HG03520 (cell line): ENCODE measurements at regions not wholly inside any gene's neighbourhood (a gene's known extent, or its start where the extent isn't known, plus 50 kb on each side); places are given as distances from the start of the nearest gene placed in this dataset.

Experiments used
- ATAC-seq: cut with Tn5 transposase; IDR thresholded peaks from one replicate; pipeline ENCODE4 v1.9.1; 2021; ENCODE audit warnings: mild to moderate bottlenecking, moderate library complexity; ENCODE audit not compliant: unreplicated experiment

DNA sequence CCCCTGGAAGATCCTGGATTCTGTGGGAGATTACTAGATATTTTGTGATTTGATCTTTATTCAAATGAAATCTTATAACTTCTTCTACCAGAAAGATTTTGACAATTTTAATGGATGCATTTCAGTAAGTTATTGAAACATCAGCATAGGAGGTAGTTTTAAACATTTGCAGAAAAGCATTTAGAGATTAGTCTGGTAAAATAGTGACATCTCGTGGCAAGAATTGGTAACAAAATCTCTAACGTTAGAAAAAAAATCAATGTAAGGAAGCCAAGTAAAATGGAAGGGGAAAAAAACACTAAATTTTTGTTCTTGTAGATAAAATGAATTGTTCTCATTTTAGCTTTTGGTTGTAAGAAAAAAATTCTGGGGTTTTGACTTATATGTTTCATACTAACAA is 73.3 kb downstream of the TASL start:
- no peak for ATAC-seq

DNA sequence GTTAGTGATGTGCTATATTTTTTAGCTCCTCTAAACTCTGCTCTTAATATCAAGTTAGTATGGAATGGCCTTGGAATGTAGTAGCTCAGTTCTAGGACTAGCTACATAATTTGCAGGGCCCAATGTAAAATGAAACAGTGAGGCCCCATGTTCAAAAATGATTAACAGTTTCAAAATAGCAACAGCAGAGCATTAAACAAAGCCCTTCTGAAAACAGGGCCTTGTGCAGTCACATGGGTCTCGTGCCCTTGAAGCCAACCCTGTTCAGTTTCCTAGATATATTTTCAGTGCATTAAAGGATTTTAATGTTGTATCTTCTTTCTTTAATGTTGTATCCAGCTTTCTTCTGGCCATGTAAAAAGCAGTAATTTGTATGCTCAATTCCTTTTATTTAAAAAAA is 82.1 kb downstream of the TASL start:
- ATAC-seq: peak; percentile 67

DNA sequence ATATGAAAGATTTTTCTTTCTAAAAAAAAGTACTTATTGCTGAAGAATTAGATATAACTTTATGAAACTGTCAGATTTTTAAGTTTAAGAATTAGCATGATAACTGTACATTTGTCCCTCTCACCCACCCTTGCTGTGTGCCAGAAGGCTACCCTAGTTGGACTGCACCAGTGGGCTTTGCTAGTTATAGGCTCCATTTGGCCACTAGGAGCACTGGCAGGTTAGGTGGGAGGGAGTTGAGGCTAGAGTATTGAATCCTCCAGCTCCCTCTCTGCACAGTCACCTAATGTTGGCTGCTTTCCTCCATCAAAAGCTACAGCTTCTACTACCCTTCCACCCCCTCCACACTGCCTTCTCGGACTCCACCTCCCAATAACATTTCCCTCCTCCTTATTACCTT is 84.2 kb downstream of the TASL start:
- no peak for ATAC-seq

DNA sequence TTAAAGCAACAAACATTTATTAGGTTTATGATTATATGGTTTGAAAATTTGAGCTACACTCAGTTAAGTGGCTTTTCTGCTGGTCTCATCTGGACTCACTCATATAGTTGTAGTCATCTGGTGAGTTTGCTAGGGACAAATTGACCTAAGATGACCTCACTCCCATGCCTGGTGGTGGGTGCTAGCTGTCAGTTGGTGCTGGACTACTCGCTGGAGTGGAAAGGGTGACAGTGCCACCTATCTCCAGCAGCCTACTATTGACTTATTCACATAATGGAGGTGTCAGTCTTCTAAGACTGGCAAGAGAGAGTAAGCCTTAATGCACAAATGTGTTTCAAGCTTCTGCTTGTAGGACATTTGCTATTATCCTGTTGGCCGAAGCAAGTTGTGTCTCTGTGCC is 88.2 kb downstream of the TASL start:
- no peak for ATAC-seq

DNA sequence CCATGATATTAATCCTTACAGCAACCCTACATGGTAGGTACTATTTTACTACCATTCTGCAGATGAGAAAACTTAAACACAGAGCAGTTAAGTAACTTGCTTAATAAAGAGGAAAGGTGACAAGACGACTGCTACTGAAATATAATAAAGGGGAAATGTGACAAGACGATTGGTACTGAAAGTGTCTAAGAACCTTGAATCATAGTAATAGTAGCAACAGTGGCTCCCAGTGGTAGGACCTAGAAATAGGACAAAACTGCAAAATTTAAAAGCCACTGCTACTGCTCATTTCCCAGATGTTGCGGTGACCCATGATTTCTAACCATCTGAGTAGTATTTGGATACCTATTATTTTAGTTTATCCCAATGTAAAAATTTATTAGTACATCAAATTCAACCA is 89.5 kb downstream of the TASL start:
- peak; percentile 90 for ATAC-seq

DNA sequence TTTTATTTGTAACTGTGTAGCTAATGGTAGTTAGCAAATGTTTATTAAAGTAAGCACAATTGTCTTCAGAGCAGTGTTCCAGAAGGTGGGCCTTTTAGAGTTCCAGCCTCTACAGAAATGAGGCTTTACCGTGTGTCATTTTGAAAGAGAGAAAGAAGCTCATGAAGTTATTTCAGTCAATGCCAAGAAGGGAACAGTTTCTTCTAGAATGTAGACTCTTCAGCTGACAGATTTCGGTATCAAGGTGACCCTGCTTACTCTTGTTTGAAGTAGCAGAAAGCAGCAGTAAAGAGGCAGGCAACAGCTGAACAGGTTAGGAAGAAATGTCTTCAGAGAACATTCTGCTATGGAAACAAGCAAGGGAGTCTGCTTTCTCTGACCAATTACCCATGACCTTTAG is 93.6 kb downstream of the TASL start:
- peak; percentile 49 for ATAC-seq

DNA sequence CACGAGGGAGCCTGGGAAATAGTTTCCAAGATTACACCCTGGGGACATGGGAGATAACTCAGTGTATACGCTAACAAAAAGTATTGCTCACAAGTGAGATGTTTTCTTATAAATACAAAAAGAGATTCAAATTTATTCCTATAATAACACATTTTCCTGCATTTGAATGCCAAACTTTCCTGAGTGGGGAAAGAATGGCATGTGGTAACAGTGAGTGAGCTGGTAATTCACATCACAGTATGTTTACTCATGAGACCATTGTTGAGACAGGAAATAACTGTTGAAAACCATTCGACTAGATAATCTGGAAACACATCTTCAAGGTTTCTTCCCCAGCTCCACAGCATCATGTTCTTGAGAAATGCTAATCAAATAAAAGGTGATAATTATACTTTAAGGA is 109.1 kb downstream of the TASL start:
- ATAC-seq: no peak
